ENCODE measurements at regions not wholly inside any gene's neighbourhood (a gene's known extent, or its start where the extent isn't known, plus 50 kb on each side); places are given as distances from the start of the nearest gene placed in this dataset.

DNA sequence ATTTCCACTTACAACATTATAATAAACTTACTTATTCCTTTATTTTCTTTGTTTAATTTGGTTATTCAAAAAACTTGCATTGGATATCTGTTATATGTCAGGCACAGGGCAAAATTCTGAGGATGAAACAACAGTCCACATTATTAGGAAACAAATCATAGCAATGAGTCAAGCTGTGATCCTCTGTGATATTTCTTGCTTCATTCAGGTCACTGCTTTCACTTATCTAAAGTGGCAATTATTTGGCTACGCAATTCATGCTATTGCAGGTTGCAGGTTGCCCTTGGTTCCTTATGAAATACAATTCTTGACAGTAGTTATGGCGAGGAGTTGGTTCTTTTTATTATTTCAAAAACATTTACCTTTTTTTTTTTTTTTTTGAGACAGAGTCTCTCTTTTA lies 66.4 kb upstream of the CNTN6 start:
- TF ChIP-seq POLR2A (IDR thresholded peaks at IDR 0.05; ENCODE audit: low read depth, low read length) (no peak), TAF1 (IDR thresholded peaks at IDR 0.05; ENCODE audit: borderline replicate concordance, low read depth, low read length) (no peak)
